ENCODE measurements at regions not wholly inside any gene's neighbourhood (a gene's known extent, or its start where the extent isn't known, plus 50 kb on each side); places are given as distances from the start of the nearest gene placed in this dataset.

- DNase-seq = no peak
Measured at GRCh38 chr22:48811885-48812284, 1015.8 kb downstream of the BRD1 start.

DNA sequence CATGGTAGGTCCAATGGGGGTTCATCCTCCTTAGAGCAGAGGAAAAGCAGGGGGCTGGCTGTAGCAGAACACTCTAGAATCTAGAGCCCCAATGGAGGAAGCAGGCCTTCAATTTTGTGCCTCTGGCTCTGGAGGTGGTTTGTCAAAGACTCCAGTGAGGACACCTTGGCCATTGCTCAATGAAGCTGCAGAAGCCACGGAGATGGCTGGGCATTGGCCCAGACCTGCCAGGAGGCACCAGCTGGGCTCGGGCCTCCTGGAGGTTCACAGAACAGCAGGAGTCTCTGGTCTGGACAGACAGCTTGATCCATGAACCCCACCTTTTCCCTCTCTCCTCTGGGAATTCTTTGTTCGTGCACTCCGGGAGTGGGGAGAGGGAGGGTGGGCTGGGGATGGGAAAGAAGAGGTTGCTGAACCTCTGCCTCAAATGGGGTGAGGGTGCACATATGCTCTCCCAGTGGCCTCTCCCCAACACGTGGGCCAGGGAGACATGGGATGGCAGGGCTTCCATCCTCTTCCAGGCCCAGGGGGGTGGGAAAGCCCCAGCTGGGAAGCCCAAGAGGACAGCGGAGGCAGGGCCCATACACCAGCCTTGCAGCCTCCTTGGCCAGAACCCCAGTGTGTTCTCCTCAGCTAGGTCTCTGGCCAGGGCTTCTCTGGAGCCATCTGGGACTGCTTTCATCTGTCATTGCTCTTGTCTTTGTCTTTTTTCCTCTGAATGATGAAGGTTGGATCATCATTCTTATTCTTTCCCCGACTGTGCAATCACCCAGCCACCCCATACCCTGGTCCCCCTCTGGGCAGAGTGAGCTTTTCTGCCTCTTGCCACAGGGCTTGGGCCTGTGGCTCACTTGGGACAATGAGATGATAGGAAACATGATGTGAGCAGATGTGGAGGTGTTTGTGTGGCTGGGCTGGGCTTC lies 1019.4 kb downstream of the BRD1 start:
- DNase-seq = no peak

DNA sequence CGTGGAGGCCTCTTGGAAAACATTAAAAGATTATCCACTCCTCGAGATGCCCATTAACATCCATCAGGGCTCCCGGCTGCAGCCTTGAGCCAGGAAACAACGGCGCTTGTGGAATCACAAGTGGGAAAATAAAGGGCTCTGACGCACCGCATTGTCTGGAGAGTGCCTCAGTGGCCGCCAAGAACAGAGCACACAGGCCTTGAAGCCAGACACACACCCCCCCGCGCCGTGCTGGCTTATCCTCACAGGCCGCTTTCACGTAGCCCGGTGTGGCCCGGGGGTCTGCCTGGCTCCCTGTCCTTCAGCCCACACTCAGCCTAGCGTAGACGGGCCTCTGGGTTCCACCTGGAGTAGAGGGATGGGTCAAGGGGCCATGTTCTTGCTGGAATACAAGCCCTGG lies 1020.5 kb downstream of the BRD1 start:
- DNase-seq = no peak

DNA sequence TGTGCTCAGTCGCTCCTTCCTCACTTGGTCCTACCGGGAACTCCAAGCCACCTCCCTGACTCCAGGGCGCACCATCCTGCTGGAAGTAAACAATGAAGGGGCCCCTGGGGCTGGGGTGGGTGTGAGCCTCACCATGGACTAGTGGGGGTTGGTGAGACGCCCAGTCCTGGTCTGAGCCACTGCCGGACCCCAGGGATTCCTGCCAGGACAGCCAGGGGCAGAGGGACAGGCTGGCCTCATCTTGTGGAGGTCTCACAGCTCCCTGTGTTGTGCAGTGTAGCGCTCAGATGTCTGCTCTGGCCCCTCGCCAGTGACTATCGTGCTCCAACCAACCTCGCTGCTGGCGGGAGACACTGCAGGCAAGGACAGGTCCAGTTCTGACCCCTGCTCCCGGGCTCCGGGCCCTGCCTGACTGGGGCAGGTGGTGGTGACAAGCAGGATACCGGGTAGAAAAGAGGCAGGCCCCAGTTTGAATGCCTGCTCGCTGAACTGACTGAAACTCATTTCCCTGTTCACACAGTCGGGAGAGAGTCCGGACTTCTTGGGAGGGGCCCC lies 1021.4 kb downstream of the BRD1 start:
- no peak for DNase-seq

DNA sequence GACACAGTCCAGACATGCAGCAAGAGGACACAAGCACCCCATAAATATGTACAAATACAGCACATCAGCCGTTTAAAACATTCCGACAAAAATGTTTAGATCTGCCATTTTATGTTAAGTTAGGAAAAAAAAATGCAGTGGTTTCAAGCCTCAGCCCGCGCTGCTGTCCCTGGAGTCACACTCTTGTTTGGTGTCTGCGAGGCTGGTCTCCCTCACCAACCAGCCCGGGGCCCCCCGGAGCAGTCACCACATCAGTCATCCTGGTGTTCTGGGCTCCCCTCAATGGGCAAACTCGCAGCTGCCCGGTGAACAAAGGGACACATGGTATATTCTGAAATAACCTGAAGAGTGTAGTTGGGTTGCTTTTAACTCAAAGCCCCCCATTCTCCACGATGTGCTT lies 1022.2 kb downstream of the BRD1 start:
- DNase-seq = no peak

- no peak for DNase-seq
Measured at GRCh38 chr22:48804811-48805301, 1022.8 kb downstream of the BRD1 start.

GRCh38 chr22:48803948-48804810 lies 1023.5 kb downstream of the BRD1 start:
- no peak for DNase-seq

DNA sequence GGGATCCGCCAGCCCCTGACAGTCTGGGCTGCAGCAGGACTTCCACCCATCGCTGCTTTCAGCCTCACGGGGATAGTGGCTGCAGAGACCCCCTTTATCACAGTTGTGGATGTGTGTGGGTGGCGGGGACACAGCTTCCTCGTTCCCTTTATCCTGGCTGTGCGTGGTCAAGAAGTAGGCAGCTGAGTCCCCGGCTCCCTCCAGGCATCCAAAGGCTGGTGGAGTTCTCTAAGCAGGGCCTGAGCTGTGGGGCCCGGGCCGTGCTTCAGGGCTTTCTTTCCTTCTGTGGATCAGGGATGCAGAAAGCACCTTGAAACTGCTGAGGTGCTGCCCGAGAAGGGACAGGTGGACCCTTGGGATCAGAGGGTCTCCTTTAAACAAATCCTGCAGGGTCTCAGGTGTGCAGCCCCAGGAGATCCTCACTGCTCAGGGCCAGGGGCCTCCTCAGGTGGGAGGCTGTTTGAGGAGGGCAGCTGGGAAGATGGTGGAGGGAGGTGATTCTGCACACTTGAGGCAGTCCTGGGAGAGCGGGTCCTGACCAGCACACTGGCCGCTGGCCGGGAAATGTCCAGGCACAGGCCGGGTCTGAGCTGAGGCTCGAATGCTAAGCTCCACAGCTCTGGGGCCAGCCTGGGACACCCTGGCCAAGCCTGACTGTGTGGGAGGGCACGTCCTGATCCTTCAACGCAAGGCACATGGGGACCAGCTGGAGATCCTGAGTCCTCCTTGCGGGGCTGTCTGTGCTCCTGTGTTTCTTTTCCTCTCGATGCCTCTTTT lies 1024.3 kb downstream of the BRD1 start:
- DNase-seq = no peak

DNA sequence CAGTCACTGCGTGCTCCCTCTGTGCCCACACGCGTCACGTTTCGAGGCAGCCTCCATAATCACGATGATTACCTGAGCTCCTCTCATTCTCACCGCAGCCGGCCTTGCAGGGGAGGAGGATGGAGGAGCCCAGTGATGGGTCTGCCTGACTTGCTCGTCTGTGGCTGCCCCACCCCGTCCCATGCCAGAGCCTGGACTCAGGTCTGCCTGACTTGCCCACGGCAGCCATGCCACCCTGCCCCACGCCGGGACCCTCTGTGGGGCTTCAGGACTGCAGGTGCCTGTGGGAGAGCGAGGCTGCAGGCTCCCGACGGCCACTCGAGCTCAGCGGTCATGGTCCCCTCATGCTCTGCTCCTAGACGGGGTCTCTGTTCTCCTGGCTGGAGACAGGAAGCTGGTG lies 1025.1 kb downstream of the BRD1 start:
- peak; percentile 45 for DNase-seq

- no peak for DNase-seq
Measured at GRCh38 chr22:48800886-48801607, 1026.6 kb downstream of the BRD1 start.

GRCh38 chr22:48800036-48800885 lies 1027.4 kb downstream of the BRD1 start:
- DNase-seq = no peak

DNA sequence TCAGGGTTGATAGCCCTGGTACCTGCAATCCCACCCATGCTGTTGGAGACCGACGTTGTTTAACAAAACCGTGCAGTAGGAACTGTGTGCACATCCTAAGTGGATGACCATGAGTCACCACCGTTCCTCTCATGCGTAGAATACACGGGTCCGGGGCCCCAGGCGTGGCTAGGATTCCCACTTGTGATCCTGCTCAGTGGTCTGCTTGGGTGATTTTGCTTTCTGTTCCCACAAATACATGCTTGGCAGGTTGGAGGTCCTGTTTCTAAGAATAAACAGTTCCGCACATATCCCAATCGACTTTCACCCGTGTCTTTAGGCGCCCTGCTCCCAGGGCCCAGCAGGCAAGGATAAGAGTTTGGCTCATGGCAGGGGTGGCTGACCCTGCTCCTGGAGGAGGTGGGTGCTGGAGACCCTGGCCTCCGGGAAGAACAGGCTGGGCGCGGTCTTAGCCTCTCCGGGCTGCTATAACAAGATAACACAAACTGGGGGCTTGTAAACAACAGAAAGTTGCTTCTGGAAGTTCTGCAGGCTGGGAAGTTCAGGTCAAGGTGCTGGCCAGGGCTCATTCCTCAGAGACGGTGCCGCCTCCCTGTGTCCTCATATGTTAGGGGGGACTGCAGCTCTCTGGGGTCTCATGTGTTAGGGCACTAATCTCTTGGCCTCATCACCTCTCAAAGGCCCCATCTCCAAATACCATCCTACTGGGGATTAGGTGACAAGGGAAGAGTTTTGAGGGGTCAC lies 1028.3 kb downstream of the BRD1 start:
- no peak for DNase-seq

DNA sequence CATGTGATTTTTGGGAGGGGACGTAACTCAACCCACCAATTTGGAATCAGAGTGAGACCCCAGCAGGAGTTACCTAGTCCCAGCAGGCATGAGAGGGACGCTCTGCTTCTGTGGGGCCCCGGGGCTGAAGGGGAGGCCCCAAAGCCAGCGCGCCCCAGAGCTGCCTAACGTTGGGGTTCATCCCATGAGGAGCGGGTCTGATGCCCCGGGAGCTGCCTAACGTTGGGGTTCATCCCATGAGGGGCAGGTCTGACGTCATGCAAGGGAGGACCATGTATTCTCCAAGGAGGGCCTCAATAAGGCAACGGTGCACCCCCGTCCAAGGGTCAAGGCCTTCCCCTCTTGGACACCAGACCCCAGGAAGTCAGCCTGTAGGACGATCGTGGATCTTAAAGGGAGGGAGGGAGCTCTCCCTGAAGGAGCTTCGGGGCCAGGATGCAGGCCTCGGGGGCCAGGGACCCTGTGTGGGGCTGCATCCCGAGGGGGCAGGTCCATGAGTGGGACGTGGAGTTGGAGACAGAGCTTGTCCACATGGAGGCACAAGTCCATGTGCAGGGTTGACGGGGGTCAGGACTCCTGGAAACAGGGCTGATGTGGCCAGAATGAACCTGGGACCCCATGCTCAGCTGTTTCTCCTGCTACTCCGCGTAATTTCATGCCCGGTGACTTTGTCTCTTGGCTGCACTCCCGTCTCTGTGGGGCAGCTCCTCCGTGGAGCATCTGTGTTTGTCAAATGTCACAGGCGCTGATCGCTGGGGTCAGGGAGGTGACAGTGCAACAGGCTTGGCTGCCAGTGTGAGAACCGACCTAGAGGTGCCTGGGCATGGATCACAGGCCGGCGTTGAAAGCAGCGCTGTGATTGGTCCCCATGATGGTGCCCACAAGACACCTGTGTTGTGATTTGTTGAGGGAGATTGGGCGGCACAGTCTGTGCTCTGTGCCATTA lies 1029.1 kb downstream of the BRD1 start:
- no peak for DNase-seq

GRCh38 chr22:48797731-48798130 lies 1029.9 kb downstream of the BRD1 start:
- no peak for DNase-seq

- no peak for DNase-seq
Measured at GRCh38 chr22:48796310-48797015, 1031.2 kb downstream of the BRD1 start.

DNA sequence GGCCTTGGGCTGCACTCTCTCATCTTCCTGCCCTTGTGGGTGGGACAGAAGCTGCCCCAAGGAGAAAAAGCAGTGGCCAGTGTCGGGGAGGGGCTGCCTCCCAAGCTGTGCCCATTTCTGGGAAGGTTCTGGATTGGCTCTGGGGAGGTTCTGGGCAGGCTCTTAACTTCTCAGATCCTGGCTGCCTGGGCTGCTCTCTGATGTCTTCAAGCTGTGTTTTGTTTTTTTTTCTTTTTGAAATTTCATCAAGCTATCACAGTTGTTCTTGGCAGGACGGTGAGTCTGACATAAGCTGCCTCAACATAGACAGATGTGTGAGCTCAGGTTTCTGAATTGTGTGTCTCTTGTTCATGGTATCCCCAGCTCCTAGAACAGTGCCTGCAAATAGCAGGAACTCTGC lies 1032.0 kb downstream of the BRD1 start:
- DNase-seq = no peak

GRCh38 chr22:48794906-48795305 lies 1032.8 kb downstream of the BRD1 start:
- DNase-seq = no peak

- no peak for DNase-seq
Measured at GRCh38 chr22:48793949-48794348, 1033.7 kb downstream of the BRD1 start.
